H9 (cell line): ENCODE measurements at regions not wholly inside any gene's neighbourhood (a gene's known extent, or its start where the extent isn't known, plus 50 kb on each side); places are given as distances from the start of the nearest gene placed in this dataset.

Source experiments
- DNase-seq: peaks from one replicate; pipeline ENCODE4 v3.0.0-alpha.2; 2017
- H2AFZ ChIP-seq: one replicate; pipeline ENCODE4 v1.6.1; 2013; ENCODE audit warnings: mild to moderate bottlenecking, low read length, control low read depth, moderate library complexity
- H2AK5ac ChIP-seq: 2 replicates; pipeline ENCODE4 v1.6.1; 2013; ENCODE audit warnings: low read length, control low read depth, mixed read lengths; ENCODE audit not compliant: insufficient read length
- H2BK120ac ChIP-seq: one replicate; pipeline ENCODE4 v1.6.1; 2013; ENCODE audit warnings: low read depth, mild to moderate bottlenecking, low read length, control low read depth, inconsistent platforms; ENCODE audit not compliant: poor library complexity, severe bottlenecking
- H2BK12ac ChIP-seq: 2 replicates; pipeline ENCODE4 v1.6.1; 2013; ENCODE audit warnings: low read length, control low read depth, mixed read lengths, low read depth; ENCODE audit not compliant: insufficient read length
- H2BK15ac ChIP-seq: 2 replicates; pipeline ENCODE4 v1.6.1; 2013; ENCODE audit warnings: low read depth, low read length, control low read depth
- H2BK20ac ChIP-seq: one replicate; pipeline ENCODE4 v1.6.1; 2013; ENCODE audit warnings: low read depth, mild to moderate bottlenecking, low read length, control low read depth, inconsistent platforms; ENCODE audit not compliant: poor library complexity, severe bottlenecking
- H2BK5ac ChIP-seq: 2 replicates; pipeline ENCODE4 v1.6.1; 2013; ENCODE audit warnings: low read length, control low read depth, mixed read lengths; ENCODE audit not compliant: insufficient read length
- H3K14ac ChIP-seq: 2 replicates; pipeline ENCODE4 v1.6.1; 2013; ENCODE audit warnings: low read length, control low read depth; ENCODE audit not compliant: insufficient read depth
- H3K18ac ChIP-seq: 2 replicates; pipeline ENCODE4 v1.6.1; 2013; ENCODE audit warnings: low read depth, mild to moderate bottlenecking, mixed read lengths, low read length, control low read depth; ENCODE audit not compliant: insufficient read length
- H3K23ac ChIP-seq: 2 replicates; pipeline ENCODE4 v1.6.1; 2013; ENCODE audit warnings: low read length, control low read depth, mixed read lengths, low read depth; ENCODE audit not compliant: insufficient read length
- H3K23me2 ChIP-seq: 2 replicates; pipeline ENCODE4 v1.6.1; 2013; ENCODE audit warnings: low read depth, mild to moderate bottlenecking, mixed read lengths, low read length, control low read depth; ENCODE audit not compliant: insufficient read length, poor library complexity, severe bottlenecking
- H3K27ac ChIP-seq: 2 replicates; pipeline ENCODE4 v1.5.1; 2013; ENCODE audit warnings: low read length, control low read depth, mixed read lengths, low read depth; ENCODE audit not compliant: insufficient read length
- H3K27me3 ChIP-seq: 2 replicates; pipeline ENCODE4 v1.6.1; 2013; ENCODE audit warnings: low read length, control low read depth, inconsistent platforms; ENCODE audit not compliant: insufficient read depth
- H3K4ac ChIP-seq: 2 replicates; pipeline ENCODE4 v1.6.1; 2013; ENCODE audit warnings: low read depth, mild to moderate bottlenecking, control low read depth, inconsistent platforms, low read length, moderate library complexity
- H3K4me1 ChIP-seq: 2 replicates; pipeline ENCODE4 v1.6.1; 2013; ENCODE audit warnings: low read length, control low read depth, inconsistent platforms; ENCODE audit not compliant: insufficient read depth
- H3K4me2 ChIP-seq: 2 replicates; pipeline ENCODE4 v1.6.1; 2013; ENCODE audit warnings: low read length, control low read depth, mixed read lengths; ENCODE audit not compliant: insufficient read length, insufficient read depth
- H3K56ac ChIP-seq: 2 replicates; pipeline ENCODE4 v1.6.1; 2013; ENCODE audit warnings: low read depth, mild to moderate bottlenecking, mixed read lengths, low read length, control low read depth; ENCODE audit not compliant: insufficient read length
- H3K79me1 ChIP-seq: 2 replicates; pipeline ENCODE4 v1.6.1; 2013; ENCODE audit warnings: low read depth, mild to moderate bottlenecking, moderate library complexity, low read length, control low read depth, inconsistent platforms; ENCODE audit not compliant: insufficient read depth, poor library complexity, severe bottlenecking
- H3K79me2 ChIP-seq: 2 replicates; pipeline ENCODE4 v1.6.1; 2013; ENCODE audit warnings: low read length, control low read depth, inconsistent platforms; ENCODE audit not compliant: insufficient read depth
- H3K9ac ChIP-seq: 2 replicates; pipeline ENCODE4 v1.6.1; 2013; ENCODE audit warnings: low read length, control low read depth, mixed read lengths; ENCODE audit not compliant: insufficient read length; ENCODE audit errors: extremely low read depth
- H3K9me3 ChIP-seq: one replicate; pipeline ENCODE4 v1.6.1; 2013; ENCODE audit warnings: low read depth, low read length, inconsistent platforms; ENCODE audit not compliant: control insufficient read depth
- H3T11ph ChIP-seq: one replicate; pipeline ENCODE4 v1.6.1; 2013; ENCODE audit warnings: mild to moderate bottlenecking, low read length, control low read depth, inconsistent platforms
- H4K20me1 ChIP-seq: one replicate; pipeline ENCODE4 v1.6.1; 2013; ENCODE audit not compliant: control insufficient read depth, insufficient read length, insufficient read depth
- H4K5ac ChIP-seq: 2 replicates; pipeline ENCODE4 v1.6.1; 2013; ENCODE audit warnings: low read depth, mild to moderate bottlenecking, mixed read lengths, low read length, control low read depth; ENCODE audit not compliant: insufficient read length
- H4K8ac ChIP-seq: replicated peaks from 2 replicates; pipeline ENCODE4 v1.6.1; 2013; ENCODE audit warnings: low read length, control low read depth, mixed read lengths, low read depth; ENCODE audit not compliant: insufficient read length
- H4K91ac ChIP-seq: 2 replicates; pipeline ENCODE4 v1.6.1; 2013; ENCODE audit warnings: low read depth, mild to moderate bottlenecking, moderate library complexity, mixed read lengths, low read length, control low read depth; ENCODE audit not compliant: insufficient read length
- H3K27ac Mint-ChIP-seq, 3 experiments: 2 replicates in 2 of 3; 3 replicates in 1 of 3; pipeline ENCODE4 v1.8.0; 2020 to 2021; ENCODE audit warnings: mixed read lengths in 3 of 3, mild to moderate bottlenecking in 1 of 3, moderate library complexity in 1 of 3
- H3K27me3 Mint-ChIP-seq: 2 replicates; pipeline ENCODE4 v1.8.0; 2021; ENCODE audit warnings: low read depth, mild to moderate bottlenecking, moderate library complexity, mixed read lengths
- H3K36me3 Mint-ChIP-seq, 3 experiments: 2 replicates in 2 of 3; 3 replicates in 1 of 3; pipeline ENCODE4 v1.8.0; 2020 to 2021; ENCODE audit warnings: low read depth in 3 of 3, mixed read lengths in 3 of 3; ENCODE audit not compliant: insufficient read depth in 1 of 3
- H3K4me1 Mint-ChIP-seq, 2 experiments: 2 replicates each; pipeline ENCODE4 v1.8.0; 2020; ENCODE audit warnings: mixed read lengths in 2 of 2
- H3K4me3 Mint-ChIP-seq, 2 experiments: 2 replicates in 1 of 2; 3 replicates in 1 of 2; pipeline ENCODE4 v1.8.0; 2020 to 2021; ENCODE audit warnings: mild to moderate bottlenecking in 2 of 2, mixed read lengths in 2 of 2, moderate library complexity in 1 of 2
- H3K9me3 Mint-ChIP-seq, 2 experiments: 2 replicates in 1 of 2; 3 replicates in 1 of 2; pipeline ENCODE4 v1.8.0; 2020; ENCODE audit warnings: mild to moderate bottlenecking in 2 of 2, mixed read lengths in 2 of 2, moderate library complexity in 1 of 2
- CTCF ChIP-seq: fragments of 200-600 bp; sonication (generic); conservative IDR thresholded peaks from 3 replicates; pipeline ENCODE4 v1.8.0; 2021; ENCODE audit warnings: antibody characterized with exemption, mild to moderate bottlenecking
- WGBS: extraction: QIAGEN DNeasy Blood & Tissue Kit; methylation state at CpG from one replicate; pipeline ENCODE4 v1.1.7; 2013; ENCODE audit warnings: missing lambda C conversion rate, low lambda C conversion rate, mixed read lengths; ENCODE audit not compliant: insufficient read length; ENCODE audit errors: extremely low coverage; 5-methylcytosine and 5-hydroxymethylcytosine counted together

DNA sequence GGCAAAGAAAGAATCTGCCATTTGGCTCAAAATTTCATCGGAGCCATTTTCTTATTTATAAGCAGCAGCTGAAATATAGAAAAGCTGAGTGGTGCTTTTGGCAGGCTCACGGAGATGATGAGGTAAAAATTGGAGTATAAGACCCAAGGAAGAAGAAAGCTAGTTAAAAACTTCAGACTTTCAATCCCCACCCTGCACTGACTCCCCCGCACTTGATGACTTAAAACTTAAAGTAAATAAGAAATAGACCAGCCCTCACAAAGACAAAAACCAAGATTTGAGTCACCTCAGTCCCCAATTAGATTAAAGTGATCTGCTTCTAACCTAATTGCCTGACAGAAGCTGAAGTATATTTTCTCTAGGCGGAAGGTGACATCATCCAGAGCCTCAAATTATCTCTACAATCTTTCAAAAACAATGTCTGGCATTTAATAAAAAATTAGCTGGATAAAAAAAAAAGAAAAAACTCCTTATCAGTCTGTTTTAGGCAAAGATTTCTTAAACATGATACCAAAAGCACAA, 124.0 kb upstream of the PJA2 start:
- H2BK5ac ChIP-seq = no peak overlapping the region
- H2BK20ac ChIP-seq = no peak overlapping the region
- no peak overlapping the region for H4K8ac ChIP-seq
- H3K4me1 Mint-ChIP-seq = no peaks in the 10 kb centered on the region; a peak in 1 of 4 replicates
- no peaks in the 10 kb centered on the region for H3K79me2 ChIP-seq
- H3K56ac ChIP-seq = no peak overlapping the region
- H4K5ac ChIP-seq = no peak overlapping the region
- no peak overlapping the region for H4K91ac ChIP-seq
- H3K27me3 Mint-ChIP-seq = no peaks in the 10 kb centered on the region; the same call in 1 of the 2 replicates
- no peak for TF ChIP-seq CTCF
- H3K14ac ChIP-seq = no peak overlapping the region
- H4K20me1 ChIP-seq = no peaks in the 10 kb centered on the region
- H3K4me1 ChIP-seq = no peaks in the 10 kb centered on the region
- no peak for DNase-seq
- H3K9me3 ChIP-seq = no peaks in the 10 kb centered on the region
- H3K79me1 ChIP-seq = no peaks in the 10 kb centered on the region
- no peaks in the 10 kb centered on the region for H3K36me3 Mint-ChIP-seq
- no peak overlapping the region for H3K27ac Mint-ChIP-seq
- H3K18ac ChIP-seq = no peak overlapping the region
- no peak overlapping the region for H3K4me2 ChIP-seq
- no peak overlapping the region for H2AFZ ChIP-seq
- no peaks in the 10 kb centered on the region for H3K9me3 Mint-ChIP-seq
- WGBS = no CpG with 5 or more reads among the region's 4 CpGs
- no peak overlapping the region for H2BK15ac ChIP-seq
- H3K27ac ChIP-seq = no peak overlapping the region
- no peak overlapping the region for H2BK120ac ChIP-seq
- H3K9ac ChIP-seq = no peak overlapping the region
- no peak overlapping the region for H3K4me3 Mint-ChIP-seq
- H3K23ac ChIP-seq = no peak overlapping the region
- H2BK12ac ChIP-seq = no peak overlapping the region
- H3K27me3 ChIP-seq = no peaks in the 10 kb centered on the region
- H3T11ph ChIP-seq = no peak overlapping the region
- no peaks in the 10 kb centered on the region for H3K23me2 ChIP-seq
- H3K4ac ChIP-seq = no peak overlapping the region
- H2AK5ac ChIP-seq = no peak overlapping the region
